NCI-H1105 (cell line): ENCODE measurements at regions not wholly inside any gene's neighbourhood (a gene's known extent, or its start where the extent isn't known, plus 50 kb on each side); places are given as distances from the start of the nearest gene placed in this dataset.
"Not testable (repeated sequence)": the region's sequence is repeated elsewhere in the genome, so short reads cannot be mapped to it uniquely, and the experiment has no call there.

ENCODE experiments used
- DNase-seq: peaks from one replicate; lab custom pipeline; 2025; lab: John Stamatoyannopoulos, UW

DNA sequence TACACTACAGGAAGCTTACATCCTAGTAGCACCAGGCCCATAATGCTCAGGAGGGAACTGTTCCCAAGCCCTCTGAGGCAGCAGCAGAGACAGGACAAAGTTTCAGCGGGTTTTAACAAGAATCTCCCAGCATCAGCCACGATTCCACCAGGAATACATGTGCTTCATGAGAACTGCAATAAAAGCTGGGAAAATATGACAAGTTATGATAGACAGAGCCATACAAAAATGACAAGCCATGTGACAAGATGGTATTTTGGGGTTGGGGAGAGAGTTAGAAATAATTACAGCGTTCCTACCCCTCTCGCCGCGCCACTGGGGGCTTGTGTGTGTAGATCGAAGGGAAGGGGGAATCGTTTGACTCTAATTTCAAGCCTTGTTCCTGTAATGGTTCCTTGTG lies 112.7 kb upstream of the CTBP2 start:
- DNase-seq: no peak

DNA sequence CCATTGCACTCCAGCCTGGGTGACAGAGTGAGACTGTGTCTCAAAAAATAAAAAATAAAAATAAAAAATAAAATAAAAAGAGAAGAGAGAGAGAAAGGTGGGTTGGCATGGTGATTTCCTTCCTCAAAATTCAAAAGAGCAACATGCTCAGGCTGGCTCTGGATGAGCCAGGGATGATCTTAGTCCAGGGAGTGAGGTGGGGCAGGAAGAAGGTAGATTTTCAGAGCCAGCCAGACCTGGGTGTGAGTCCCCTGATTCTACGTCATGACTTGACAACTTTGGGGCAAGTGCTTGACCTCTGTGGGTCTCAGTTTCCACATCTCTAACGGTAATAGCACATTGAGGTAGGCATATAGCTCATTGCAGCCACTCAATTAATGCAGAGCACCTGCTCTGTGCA lies 109.4 kb upstream of the CTBP2 start:
- no peak for DNase-seq

DNA sequence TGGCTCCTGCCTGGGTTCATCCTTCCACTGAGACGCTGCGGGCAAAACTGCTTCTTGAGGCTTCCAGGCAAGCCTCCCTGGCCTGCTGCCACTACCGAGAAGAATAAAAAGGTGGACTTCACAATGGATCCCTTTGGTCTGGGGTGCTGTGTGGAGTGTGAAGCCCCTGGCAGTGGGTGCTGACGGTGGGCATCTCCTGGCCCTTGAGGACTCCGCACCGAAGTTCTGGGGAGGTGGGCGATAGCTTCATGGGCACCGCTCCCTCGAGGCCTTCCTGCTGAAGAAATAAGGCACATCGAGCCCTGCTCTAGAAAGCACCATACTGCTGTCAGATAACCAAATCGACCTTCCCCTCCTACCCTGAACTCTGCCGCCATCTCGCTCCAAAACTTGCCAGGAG lies 106.6 kb upstream of the CTBP2 start:
- no peak for DNase-seq

DNA sequence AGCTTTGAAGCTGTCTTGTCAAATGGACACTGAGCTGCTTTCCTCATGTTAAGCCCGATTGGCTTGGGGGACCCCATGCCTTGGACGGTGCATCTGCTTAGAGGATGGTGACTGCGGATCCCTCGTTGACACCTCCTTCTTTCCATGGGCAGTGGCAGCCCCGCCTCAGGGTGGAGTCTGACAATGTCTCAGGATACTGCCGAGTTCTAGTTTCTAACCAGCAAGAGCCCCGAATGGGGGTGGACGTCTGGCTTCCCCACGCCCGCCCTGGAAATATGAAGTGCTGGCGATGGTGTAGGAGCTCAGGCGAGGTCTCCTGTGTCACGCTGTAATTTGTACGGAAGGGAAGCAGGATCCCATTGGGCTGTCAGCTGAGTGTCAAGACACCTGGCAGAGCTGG lies 106.2 kb upstream of the CTBP2 start:
- DNase-seq: no peak

DNA sequence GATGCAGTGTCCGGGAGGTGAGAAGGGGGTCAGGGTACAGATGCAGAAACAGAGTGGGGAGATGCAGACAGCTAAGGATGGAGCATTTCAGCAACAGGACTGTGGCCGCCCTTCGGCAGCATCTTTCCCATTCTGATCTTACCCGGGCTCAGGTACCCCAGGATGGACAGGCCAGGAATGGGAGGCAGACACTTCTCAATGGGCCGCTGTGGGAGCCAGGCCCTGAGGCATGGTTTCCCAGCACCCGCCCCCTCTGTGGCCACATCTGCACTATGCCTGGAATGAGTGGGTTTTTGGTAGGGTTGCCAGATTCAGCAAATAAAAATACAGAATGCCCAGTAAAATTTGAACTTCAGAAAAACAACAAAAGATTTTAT lies 105.2 kb upstream of the CTBP2 start:
- no peak for DNase-seq

DNA sequence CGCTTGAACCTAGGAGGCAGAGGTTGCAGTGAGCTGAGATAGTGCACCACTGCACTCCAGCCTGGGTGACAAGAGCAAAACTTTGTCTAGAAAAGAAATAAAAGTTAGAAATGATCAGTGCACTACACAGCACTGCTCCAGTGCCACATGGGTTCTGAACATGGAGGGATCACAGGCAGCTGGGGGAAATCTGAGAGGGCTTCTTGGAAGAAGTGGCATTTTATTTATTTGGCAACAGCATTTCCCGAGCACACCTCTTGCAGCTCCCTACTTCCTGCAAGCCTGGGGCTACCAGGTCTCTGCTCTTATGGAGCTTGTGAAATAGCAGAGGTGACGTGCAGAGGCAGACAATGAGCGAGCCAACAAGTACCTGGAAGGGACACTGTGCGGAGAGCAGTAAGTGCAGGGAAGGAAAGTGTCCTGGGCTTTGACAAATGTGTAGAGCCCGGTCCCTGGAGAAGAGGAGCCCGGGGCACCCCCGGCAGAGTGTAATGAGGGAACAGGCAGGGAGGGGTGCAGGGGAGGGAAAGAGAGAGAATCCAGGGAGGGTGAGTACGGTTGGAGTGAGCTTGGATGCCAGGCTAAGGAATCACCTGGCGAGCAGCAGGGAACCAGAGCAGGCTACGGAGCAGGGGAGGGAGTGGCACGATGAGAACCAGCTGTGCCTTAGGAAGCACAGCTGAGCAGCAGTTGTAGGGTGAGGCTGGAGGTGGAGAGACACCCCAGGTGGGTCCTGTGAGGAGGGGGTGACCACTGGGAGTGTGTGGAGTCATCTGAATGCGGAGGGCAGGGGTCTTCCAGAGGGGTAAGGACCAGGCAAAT lies 104.6 kb upstream of the CTBP2 start:
- DNase-seq: no peak

DNA sequence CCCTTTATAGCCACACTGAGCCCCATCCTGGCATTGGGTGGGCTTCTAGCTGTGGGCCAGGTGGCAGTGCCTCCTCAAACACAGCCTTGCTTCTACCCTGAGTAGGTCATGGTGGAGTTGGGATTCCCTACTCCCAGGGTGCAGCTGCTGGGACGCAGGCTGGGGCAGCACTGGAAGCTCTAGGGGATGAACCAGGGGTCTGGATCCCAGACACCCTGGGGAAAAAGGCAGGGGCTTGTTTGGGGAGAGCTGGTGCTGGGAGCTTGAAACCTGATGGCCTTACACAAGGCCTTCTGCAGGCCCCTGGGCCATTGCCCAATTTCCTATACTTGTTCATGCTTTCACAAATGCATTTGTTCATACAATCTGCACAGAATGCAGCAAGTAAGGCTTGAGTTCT lies 103.7 kb upstream of the CTBP2 start:
- DNase-seq: no peak

DNA sequence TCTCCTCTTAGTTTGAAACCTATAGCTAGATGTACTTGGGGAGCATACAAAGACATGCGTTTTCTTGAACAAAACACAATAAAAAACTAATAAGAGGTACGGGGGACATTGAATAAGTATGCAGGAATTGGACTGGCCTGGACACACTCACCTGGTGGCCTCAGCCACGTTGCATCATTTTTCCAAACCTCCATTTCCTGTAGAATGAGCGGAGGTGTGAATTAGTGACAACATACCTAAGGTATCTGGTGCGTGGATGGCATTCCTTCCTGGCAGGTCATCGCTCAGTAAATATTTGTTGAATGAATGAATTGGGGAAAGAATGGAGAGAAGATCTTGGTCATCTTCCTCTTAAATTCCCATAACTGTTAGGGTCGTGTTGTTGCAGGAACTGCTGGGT lies 103.2 kb upstream of the CTBP2 start:
- DNase-seq: no peak

DNA sequence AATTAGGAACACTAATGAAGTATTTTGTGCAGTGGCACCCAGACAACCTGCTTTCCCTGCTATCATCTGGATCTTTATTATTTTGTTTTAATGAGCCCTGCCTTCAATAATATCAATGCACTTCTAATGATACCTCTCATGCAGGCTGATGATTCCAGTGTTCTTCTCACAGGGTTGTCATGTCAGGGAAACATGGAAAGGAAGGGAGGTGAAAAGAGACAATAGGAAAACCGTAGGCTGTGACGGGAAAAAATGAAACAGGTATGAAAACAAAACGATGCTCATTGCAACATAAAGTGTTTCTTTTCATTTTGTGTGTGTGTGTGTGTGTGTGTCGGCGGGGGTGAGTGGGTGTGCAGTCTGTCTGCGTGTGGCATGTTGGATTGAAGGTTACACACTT lies 102.6 kb upstream of the CTBP2 start:
- no peak for DNase-seq

DNA sequence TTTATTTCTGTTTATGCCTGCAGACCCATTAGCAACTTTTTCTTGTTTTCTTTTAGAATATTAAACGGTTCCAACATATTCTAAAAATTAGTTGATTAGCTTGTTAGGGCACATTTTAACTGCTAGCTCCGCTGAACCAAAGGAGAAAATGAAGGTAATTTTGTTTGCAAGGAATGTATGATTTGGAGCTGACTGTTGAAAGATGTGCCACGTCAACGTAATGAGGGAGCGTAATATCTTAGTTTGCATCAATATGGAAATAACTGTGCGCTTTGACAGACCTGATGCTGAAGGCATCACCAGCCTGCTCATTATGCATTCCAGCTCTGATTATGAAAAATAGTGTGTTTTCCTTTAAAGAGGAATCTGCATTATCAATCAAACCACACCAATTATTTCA lies 102.0 kb upstream of the CTBP2 start:
- DNase-seq: no peak

DNA sequence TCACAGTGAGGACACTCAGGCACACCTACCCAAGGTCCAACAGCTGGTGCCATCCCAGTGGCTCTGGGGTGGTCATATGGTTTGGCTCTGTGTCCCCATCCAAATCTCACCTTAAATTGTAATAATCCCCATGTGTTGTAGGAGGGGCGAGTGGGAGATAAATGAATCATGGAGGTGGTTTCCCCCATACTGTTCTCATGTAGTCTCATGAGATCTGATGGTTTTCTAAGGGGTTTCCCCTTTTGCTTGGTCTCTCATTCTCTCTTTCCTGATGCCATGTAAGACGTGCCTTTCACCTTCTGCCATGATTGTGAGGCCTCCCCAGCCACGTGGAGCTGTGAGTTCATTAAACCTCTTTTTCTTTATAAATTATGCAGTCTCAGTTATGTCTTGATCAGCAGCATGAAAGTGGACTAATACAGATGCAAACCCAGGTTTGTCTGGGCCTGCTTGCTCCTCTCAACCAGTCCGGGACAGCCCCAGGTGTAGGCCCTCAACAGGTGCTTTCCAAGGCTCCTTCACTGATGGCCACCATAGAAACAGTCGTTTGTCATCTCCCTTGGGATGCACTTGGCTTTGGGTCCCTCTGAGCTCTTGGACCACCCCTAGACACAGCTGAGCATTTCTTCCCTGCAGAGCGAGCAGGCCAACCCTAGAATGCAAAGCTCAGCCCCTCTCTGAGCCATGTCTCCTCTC lies 101.3 kb upstream of the CTBP2 start:
- no peak for DNase-seq

DNA sequence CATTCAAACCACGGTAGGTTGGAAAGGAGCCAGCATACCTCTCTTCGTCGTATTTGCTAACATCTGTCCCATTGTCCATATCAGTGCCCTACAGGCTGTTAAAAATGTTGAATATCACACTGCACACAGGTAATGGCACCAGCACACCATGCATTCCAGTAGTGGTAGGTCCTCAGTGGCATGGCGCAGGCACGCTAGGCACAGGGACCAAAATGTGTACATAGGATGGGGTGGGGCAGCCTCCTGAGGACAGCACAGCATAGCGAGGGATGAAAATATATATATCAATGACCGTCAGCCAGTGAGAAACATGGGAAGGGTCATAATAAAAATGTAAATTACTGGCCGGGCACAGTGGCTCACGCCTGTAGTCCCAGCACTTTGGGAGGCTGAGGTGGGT lies 99.9 kb upstream of the CTBP2 start:
- no peak for DNase-seq

DNA sequence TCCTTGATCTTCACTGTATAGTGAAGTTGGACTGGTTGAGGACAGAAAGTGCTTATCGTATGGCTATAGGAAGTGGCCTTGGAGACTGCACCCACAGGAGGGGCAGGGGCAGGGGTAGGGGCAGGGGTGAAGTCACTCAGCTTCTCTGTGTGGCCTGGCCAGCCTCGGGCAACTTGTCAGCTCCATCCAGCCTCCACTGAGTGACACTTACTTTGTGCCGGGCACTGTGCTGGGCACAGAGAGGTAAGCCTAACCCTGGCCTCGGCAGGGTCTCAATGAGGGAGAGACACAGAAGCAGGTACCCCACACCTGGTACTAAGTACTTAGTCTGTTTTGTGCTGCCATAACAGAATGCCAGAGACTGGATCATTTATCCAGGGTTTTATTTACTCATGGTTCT lies 99.3 kb upstream of the CTBP2 start:
- DNase-seq: no peak

DNA sequence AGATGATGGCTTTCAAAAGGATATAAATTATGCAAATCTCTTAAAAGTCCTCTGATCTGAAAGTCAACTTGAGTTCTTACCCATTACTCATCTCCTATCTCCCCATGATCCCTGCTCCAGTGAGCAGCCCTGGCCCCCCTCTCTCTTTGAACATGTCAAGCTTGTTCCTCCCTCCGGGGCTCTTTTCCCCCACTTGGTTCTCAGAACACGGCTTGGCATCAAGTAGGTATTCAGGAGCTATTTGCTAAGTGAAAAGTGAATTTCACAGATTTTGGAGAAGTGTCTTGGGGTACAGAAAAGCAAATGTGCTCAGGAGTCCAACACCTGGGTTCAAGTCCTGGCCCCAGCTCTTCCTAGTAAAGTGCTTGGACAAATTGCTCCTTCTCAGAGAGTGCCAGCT lies 98.3 kb upstream of the CTBP2 start:
- DNase-seq: no peak

DNA sequence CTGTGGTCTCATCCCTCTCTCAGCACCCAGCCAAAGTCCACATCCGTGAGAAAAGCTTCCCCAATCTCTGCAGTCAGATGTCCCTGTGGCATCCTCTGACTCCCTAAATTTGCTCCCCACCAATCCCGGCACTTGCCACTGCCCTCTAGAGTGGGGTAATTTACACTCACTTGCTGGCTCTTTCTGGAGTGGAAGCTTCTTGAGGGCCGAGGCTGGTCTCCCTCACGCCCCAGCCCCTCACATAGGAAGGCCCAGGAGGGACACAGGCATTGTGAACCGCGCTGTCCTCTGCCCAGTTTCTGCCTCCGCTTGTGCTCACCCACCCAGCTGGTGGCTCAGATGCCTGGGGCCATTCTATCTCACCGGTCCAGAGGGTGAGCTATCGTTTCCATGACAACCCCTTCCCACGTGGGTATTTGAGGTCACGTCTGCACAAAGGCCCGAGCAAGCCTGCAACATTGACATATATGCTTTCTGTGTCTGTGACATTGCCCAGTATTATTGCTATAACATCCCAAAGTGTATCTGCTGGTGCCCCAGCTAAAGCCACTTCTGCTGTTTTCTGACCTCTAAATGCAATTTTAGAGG lies 97.3 kb upstream of the CTBP2 start:
- DNase-seq: no peak

DNA sequence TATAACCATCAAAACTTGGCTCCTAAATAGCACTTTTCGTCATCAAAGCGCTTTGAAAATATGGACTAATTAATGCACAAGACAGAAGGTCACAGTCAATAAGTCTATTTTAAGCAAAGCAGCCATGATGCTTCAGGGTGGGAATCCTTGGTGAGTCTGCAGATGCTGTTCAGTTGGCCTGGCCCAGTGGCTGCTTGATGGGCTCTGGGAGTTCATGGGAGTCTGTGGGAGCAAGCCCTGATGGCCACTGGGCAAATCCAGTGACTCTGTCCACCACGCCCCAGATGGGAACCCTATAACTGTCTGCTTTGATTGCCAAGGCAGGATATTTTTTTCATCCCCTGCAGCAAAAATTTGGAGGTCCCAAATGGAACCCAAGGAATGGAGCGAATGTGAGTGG lies 95.7 kb upstream of the CTBP2 start:
- no peak for DNase-seq

DNA sequence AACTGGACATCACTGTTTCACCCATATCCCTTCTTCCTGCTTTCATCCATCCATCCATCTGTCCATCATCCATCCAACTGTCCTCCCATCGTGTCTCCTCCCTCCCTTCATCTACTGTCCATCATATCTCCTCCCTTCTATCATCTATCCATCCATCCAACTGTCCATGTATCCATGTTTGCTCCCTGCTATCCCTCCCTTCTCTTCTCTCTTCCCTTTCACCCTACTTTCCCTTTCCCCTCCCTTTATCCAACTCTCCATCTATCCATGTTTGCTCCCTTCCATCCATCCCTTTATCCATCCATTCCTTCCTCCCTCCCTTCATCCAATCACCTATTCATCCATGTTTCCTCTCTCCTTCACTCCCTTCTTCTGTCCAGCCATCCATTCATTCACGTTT lies 92.6 kb upstream of the CTBP2 start:
- DNase-seq: no peak

DNA sequence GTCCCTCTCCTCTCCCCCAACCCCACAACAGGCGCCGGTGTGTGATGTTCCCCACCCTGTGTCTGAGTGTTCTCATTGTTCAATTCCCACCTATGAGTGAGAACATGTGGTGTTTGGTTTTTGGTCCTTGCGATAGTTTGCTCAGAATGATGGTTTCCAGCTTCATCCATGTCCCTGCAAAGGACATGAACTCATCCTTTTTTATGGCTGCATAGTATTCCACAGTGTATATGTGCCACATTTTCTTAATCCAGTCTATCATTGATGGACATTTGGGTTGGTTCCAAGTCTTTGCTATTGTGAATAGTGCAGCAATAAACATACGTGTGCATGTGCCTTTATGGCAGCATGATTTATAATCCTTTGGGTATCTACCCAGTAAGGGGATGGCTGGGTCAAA lies 90.5 kb upstream of the CTBP2 start:
- not testable (repeated sequence) for DNase-seq

DNA sequence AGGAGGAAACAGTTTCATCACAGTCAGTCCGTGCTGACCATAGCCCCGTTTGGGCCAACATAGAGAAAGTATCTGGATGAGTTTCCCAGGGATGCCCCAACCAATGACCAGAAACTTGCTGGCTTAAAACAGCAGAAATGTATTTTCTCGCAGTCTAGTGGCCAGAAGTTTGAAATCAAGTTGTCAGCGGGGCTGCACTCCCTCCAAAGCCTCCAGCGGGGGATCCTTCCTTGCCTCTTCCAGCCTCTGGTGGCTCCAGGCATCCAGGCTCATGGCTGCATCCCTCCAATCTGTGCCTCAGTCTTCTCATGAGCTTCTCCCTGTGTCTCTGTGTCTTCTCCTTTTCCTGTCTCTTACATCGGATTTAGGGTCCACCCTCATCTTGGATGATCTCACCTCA lies 89.6 kb upstream of the CTBP2 start:
- DNase-seq: no peak

DNA sequence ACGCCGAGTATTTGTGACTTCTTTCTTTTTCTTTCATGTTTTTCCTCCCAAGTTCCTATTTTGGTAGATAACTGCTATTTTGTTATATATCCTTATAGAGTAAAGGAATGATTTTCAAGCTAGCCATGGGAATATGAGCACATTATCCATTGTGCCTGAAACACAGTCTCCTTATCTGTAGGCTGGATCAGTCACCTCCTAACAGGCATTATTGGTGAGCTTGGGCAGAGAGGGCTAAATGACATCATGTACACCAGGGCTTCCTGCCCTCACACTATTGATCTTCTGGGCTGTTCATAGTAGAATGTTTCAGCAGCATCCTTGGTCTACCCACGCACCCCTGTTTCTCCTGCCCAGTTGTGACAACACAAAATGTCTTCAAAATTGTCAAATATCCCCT lies 88.1 kb upstream of the CTBP2 start:
- DNase-seq: no peak

DNA sequence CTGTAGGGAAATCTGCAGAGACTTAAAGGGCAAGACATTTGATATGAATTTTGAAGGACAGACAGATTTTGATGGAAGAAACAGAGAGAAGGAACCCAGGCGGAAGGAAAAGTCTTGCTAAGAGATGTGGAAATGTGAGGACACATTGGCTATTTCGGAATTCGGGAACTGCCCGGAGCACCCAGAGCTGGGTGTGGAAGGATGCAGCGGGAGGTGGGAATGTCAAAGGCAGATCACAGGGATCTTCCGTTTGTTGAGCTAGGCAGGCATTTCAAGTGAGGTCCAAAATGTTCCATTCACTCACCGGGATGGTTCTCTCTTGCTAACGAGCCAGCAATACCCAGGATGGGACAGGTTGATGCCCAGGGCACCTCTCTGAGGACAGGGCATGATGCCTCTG lies 87.2 kb upstream of the CTBP2 start:
- DNase-seq: no peak

DNA sequence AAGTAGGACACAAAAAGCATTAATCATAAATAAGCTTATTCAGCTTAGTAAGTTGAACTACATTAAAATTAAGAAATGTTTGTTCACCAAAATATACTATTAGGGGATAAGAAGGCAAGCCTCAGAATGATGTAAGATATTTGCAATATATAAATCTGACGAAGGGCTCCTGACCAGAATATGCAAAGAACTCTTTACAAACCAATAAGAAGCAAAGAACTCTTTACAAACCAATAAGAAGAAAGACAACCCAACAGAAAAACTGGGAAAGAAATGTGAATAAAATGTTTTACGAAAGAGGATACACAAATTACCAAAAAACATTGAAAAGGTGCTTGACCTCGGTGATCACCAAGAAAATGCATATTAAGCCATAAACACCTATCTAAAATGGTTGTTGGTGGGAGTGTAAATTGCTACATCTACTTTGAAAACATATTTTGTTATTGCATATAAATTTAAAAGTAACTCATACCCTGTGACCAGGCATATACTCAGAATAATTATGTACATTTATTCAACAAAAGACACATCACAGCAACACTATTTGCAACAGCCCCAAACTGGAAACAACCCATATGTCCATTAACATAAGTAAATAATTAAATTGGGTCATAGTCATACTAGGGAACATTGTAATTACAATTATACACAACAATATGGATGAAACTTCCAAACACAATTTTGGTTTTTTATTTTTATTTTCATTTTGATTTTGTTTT lies 83.3 kb upstream of the CTBP2 start:
- DNase-seq: no peak

DNA sequence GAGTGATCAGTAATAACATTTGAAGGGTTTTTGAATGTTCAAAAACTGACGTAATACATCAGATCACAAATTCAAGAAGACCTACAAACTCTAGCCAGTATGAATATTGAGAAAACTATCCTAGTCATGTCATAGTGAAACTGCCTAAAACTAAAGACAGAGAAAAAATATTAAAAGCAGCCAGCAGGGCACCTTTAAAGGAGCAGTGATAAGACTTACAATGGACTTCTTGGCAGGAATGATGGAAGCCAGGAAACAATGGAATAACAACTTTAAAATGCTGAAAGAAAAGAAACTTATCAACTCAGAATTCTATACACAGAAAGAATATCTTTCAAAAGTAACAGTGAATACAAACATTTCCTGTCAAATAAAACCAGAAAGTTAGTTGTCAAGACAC lies 78.3 kb upstream of the CTBP2 start:
- no peak for DNase-seq
